A673 (cell line): ENCODE measurements at regions not wholly inside any gene's neighbourhood (a gene's known extent, or its start where the extent isn't known, plus 50 kb on each side); places are given as distances from the start of the nearest gene placed in this dataset.

Source experiments
- BruUV-seq: library from RNA; stranded (reverse); fragments of 400-500 nt; replicated peaks from 2 replicates; lab custom pipeline; 2021; lab: Mats Ljungman, UMichigan
- CTCF ChIA-PET: fragments of 300-600 bp; sonication (Branson Sonifier 250); formaldehyde crosslinking; loops from one replicate; lab custom pipeline; 2022; ENCODE audit warnings: antibody characterized with exemption; lab: Charles Lee
- POLR2A ChIA-PET: fragments of 300-600 bp; sonication (Branson Sonifier 250); formaldehyde crosslinking; loops from one replicate; lab custom pipeline; 2022; ENCODE audit warnings: antibody characterized with exemption; ENCODE audit not compliant: low non-redundant PET; lab: Charles Lee
- DNase-seq: peaks from one replicate; pipeline ENCODE4 v3.0.0-alpha.2; 2015; ENCODE audit warnings: low spot score
- H3K27ac ChIP-seq: fragments of 200-600 bp; sonication (generic); 2 replicates; pipeline ENCODE4 v1.5.1; 2016; ENCODE audit warnings: mixed run types, low read depth, mild to moderate bottlenecking, mixed read lengths, antibody characterized with exemption, low read length; ENCODE audit not compliant: poor library complexity, severe bottlenecking
- H3K27me3 ChIP-seq: fragments of 200-600 bp; sonication (generic); replicated peaks from 2 replicates; pipeline ENCODE4 v1.6.1; 2017; ENCODE audit warnings: mixed run types, low read depth, mild to moderate bottlenecking, mixed read lengths, antibody characterized with exemption, low read length; ENCODE audit not compliant: insufficient read depth, poor library complexity
- H3K36me3 ChIP-seq: fragments of 200-600 bp; sonication (generic); 2 replicates; pipeline ENCODE4 v1.6.1; 2016; ENCODE audit warnings: mixed run types, mild to moderate bottlenecking, mixed read lengths, antibody characterized with exemption, low read length; ENCODE audit not compliant: insufficient read depth, poor library complexity, severe bottlenecking
- H3K4me1 ChIP-seq: fragments of 200-600 bp; sonication (generic); 2 replicates; pipeline ENCODE4 v1.6.1; 2017; ENCODE audit warnings: mixed run types, mild to moderate bottlenecking, mixed read lengths, antibody characterized with exemption, low read length; ENCODE audit not compliant: insufficient read depth, poor library complexity, severe bottlenecking
- H3K4me3 ChIP-seq: fragments of 200-600 bp; sonication (generic); 2 replicates; pipeline ENCODE4 v1.5.1; 2016; ENCODE audit warnings: low read depth, mixed run types, mild to moderate bottlenecking, mixed read lengths, low read length; ENCODE audit not compliant: poor library complexity, severe bottlenecking
- H3K9me3 ChIP-seq: fragments of 200-600 bp; sonication (generic); 2 replicates; pipeline ENCODE4 v1.6.1; 2016; ENCODE audit warnings: mixed run types, low read depth, mild to moderate bottlenecking, mixed read lengths, antibody characterized with exemption, low read length; ENCODE audit not compliant: poor library complexity, severe bottlenecking
- CTCF ChIP-seq: fragments of 300-800, 200-600 bp; sonication (generic); conservative IDR thresholded peaks from 2 replicates; pipeline ENCODE4 v1.5.1; 2017; ENCODE audit warnings: low read depth, mild to moderate bottlenecking, antibody characterized with exemption, low read length, moderate library complexity, mixed read lengths
- EZH2 ChIP-seq: fragments of 200-600 bp; sonication (generic); IDR thresholded peaks from 2 replicates; pipeline ENCODE4 v1.6.1; 2017; ENCODE audit warnings: borderline replicate concordance, low read depth, mild to moderate bottlenecking, mixed read lengths, antibody characterized with exemption, low read length; ENCODE audit not compliant: poor library complexity, severe bottlenecking
- intact Hi-C: fragments of 100-400 bp; cut with micrococcal nuclease; formaldehyde crosslinking; loops from one replicate; pipeline ENCODE4 v1.10.0; 2022; ENCODE audit not compliant: unreplicated experiment

GRCh38 chr12:76206039-76206676, 121.7 kb upstream of the NAP1L1 start:
- Histone ChIP-seq H3K4me1 (no peaks in the 10 kb centered on the region), H3K36me3 (no peaks in the 10 kb centered on the region), H3K27ac (no peak overlapping the region), H3K27me3 (no peaks in the 10 kb centered on the region), H3K4me3 (no peak overlapping the region), H3K9me3 (no peaks in the 10 kb centered on the region)
- intact Hi-C loops, result no loop called here
- ChIA-PET CTCF (no interaction called here), POLR2A (no interaction called here)
- no peak for DNase-seq
- BruUV-seq, result no TSS peak
- TF ChIP-seq CTCF (no peak), EZH2 (no peak)

GRCh38 chr12:76202621-76203020, 118.1 kb upstream of the NAP1L1 start:
- BruUV-seq, result no TSS peak
- H3K36me3 ChIP-seq, result no peaks in the 10 kb centered on the region
- peaks cover 9% of the 10 kb centered on the region for H3K9me3 ChIP-seq
- intact Hi-C loops, result no loop called here
- no peaks in the 10 kb centered on the region for H3K27me3 ChIP-seq
- H3K4me1 ChIP-seq, result no peaks in the 10 kb centered on the region
- ChIA-PET POLR2A (no interaction called here), CTCF (no interaction called here)
- TF ChIP-seq CTCF, result no peak
- TF ChIP-seq EZH2, result no peak
- no peak overlapping the region for H3K27ac ChIP-seq
- H3K4me3 ChIP-seq, result no peak overlapping the region
- no peak for DNase-seq

DNA sequence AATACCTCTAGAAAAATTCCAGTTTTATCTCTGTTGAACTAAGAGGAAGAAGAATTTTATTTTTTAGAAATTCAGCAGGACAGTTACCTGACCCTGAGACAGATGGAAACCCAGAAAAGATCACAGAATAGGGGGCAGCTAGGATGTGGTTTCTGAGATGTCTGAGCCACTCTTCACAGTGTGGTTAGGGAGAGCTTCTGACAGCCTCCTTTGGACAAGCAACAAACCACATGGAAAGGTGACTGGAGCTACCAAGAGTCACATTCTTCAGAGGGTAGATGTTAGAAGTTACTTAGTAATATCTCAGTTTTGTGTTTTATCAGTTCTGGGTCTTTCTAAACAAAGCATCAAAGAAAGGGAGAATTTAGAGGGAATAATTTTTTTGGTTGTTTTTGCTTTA, 117.3 kb upstream of the NAP1L1 start:
- H3K4me1 ChIP-seq, result no peaks in the 10 kb centered on the region
- H3K9me3 ChIP-seq, result peaks cover 9% of the 10 kb centered on the region
- H3K36me3 ChIP-seq, result no peaks in the 10 kb centered on the region
- no peak overlapping the region for H3K4me3 ChIP-seq
- CTCF ChIA-PET, result no interaction called here
- no TSS peak for BruUV-seq
- TF ChIP-seq EZH2 (no peak), CTCF (no peak)
- intact Hi-C loops, result no loop called here
- no peak for DNase-seq
- H3K27me3 ChIP-seq, result no peaks in the 10 kb centered on the region
- POLR2A ChIA-PET, result no interaction called here
- no peak overlapping the region for H3K27ac ChIP-seq
